ENCODE measurements at regions not wholly inside any gene's neighbourhood (a gene's known extent, or its start where the extent isn't known, plus 50 kb on each side); places are given as distances from the start of the nearest gene placed in this dataset.

- TF ChIP-seq CTCF (IDR thresholded peaks at IDR 0.05) (no peak), ATF3 (CRISPR knock-in tag; conservative IDR thresholded peaks at IDR 0.05) (no peak), NFYB (CRISPR knock-in tag; conservative IDR thresholded peaks at IDR 0.05; ENCODE audit: low read depth) (no peak), CBFB (CRISPR knock-in tag; IDR thresholded peaks at IDR 0.05; ENCODE audit: low read depth) (no peak)
Observed at GRCh38 chr2:160639472-160639871, 145.9 kb upstream of the RBMS1 start.
